ENCODE measurements at regions not wholly inside any gene's neighbourhood (a gene's known extent, or its start where the extent isn't known, plus 50 kb on each side); places are given as distances from the start of the nearest gene placed in this dataset.
"Not testable (repeated sequence)": the region's sequence is repeated elsewhere in the genome, so short reads cannot be mapped to it uniquely, and the experiment has no call there.

- TF ChIP-seq CTCF (IDR thresholded peaks at IDR 0.05; ENCODE audit: low read depth, low read length, missing control alignments): no peak
- DNase-seq (ENCODE audit: extremely low read depth, low read depth): no peak
- H3K4me3 ChIP-seq (replicated peaks; ENCODE audit: low read depth, low read length): no peak overlapping the region
These were observed 273.0 kb downstream of the TFAP2A start for GRCh38 chr6:10141746-10142443.

GRCh38 chr6:10140824-10141223, 274.1 kb downstream of the TFAP2A start:
- DNase-seq (ENCODE audit: extremely low read depth, low read depth): no peak
- H3K4me3 ChIP-seq (replicated peaks; ENCODE audit: low read depth, low read length): no peak overlapping the region
- no peak for TF ChIP-seq CTCF (IDR thresholded peaks at IDR 0.05; ENCODE audit: low read depth, low read length, missing control alignments)

GRCh38 chr6:10140136-10140535, 274.7 kb downstream of the TFAP2A start:
- no peak for DNase-seq (ENCODE audit: extremely low read depth, low read depth)
- no peak overlapping the region for H3K4me3 ChIP-seq (replicated peaks; ENCODE audit: low read depth, low read length)
- no peak for TF ChIP-seq CTCF (IDR thresholded peaks at IDR 0.05; ENCODE audit: low read depth, low read length, missing control alignments)

GRCh38 chr6:10138917-10139316, 276.0 kb downstream of the TFAP2A start:
- peak; percentile 38 for DNase-seq (ENCODE audit: extremely low read depth, low read depth)
- TF ChIP-seq CTCF (IDR thresholded peaks at IDR 0.05; ENCODE audit: low read depth, low read length, missing control alignments): no peak
- no peak overlapping the region for H3K4me3 ChIP-seq (replicated peaks; ENCODE audit: low read depth, low read length)

- no peak overlapping the region for H3K4me3 ChIP-seq (replicated peaks; ENCODE audit: low read depth, low read length)
- no peak for TF ChIP-seq CTCF (IDR thresholded peaks at IDR 0.05; ENCODE audit: low read depth, low read length, missing control alignments)
- DNase-seq (ENCODE audit: extremely low read depth, low read depth): no peak
These were observed 278.2 kb downstream of the TFAP2A start for GRCh38 chr6:10136636-10137035.

- not testable (repeated sequence) for H3K4me3 ChIP-seq (replicated peaks; ENCODE audit: low read depth, low read length); DNase-seq (ENCODE audit: extremely low read depth, low read depth)
These were observed 280.7 kb downstream of the TFAP2A start for GRCh38 chr6:10134185-10134584.

GRCh38 chr6:10128721-10129120, 286.2 kb downstream of the TFAP2A start:
- no peak for DNase-seq (ENCODE audit: extremely low read depth, low read depth)
- no peak for TF ChIP-seq CTCF (IDR thresholded peaks at IDR 0.05; ENCODE audit: low read depth, low read length, missing control alignments)
- H3K4me3 ChIP-seq (replicated peaks; ENCODE audit: low read depth, low read length): no peak overlapping the region
